Lower leg skin (tissue), 4 donors: ENCODE measurements at regions not wholly inside any gene's neighbourhood (a gene's known extent, or its start where the extent isn't known, plus 50 kb on each side); places are given as distances from the start of the nearest gene placed in this dataset.

Experiments
- DNase-seq, 2 donors: peaks; one replicate each; pipeline ENCODE4 v3.0.0-alpha.2; 2019; ENCODE audit warnings: low spot score in 2 of 2
- H3K4me3 ChIP-seq: fragments of 200-600 bp; sonication (generic); 2 replicates; pipeline ENCODE4 v1.5.1; 2017; ENCODE audit warnings: mild to moderate bottlenecking, low read depth; ENCODE audit not compliant: poor library complexity, severe bottlenecking
- CTCF ChIP-seq, 3 donors: fragments of 450-650 bp; IDR thresholded peaks; one replicate each; pipeline ENCODE4 v1.5.1; 2016; ENCODE audit warnings: antibody characterized with exemption in 3 of 3, mild to moderate bottlenecking in 3 of 3, moderate library complexity in 2 of 3
- POLR2A ChIP-seq, 2 donors: fragments of 450-650 bp; IDR thresholded peaks; one replicate each; pipeline ENCODE4 v1.6.1; 2016 to 2017; ENCODE audit warnings: antibody characterized with exemption in 2 of 2, mild to moderate bottlenecking in 1 of 2, moderate library complexity in 1 of 2
- WGBS, 2 donors: methylation state at CpG; one replicate each; pipeline ENCODE4 v1.1.5; 2018; 5-methylcytosine and 5-hydroxymethylcytosine counted together
- intact Hi-C: fragments of 100-400 bp; cut with DNase I; formaldehyde crosslinking; loops from one replicate; pipeline ENCODE4 v1.15.0; 2023; ENCODE audit warnings: low total_unique reads

- no peak overlapping the region for H3K4me3 ChIP-seq
- TF ChIP-seq POLR2A (IDR thresholded peaks at IDR 0.05) = no peak
- TF ChIP-seq CTCF (IDR thresholded peaks at IDR 0.05) = no peak
- 74 to 90% methylated on average over 5 of the region's 5 CpGs for WGBS, 2 donors
- DNase-seq = no peak
- intact Hi-C loops = no loop called here
These were observed 184.2 kb upstream of the RREB1 start for GRCh38 chr6:6923605-6924004.

- DNase-seq = no peak
- no peak overlapping the region for H3K4me3 ChIP-seq
- intact Hi-C loops = no loop called here
- TF ChIP-seq POLR2A (IDR thresholded peaks at IDR 0.05) (no peak), CTCF (IDR thresholded peaks at IDR 0.05) (no peak)
- 94 to 97% methylated on average over 5 of the region's 5 CpGs for WGBS, 2 donors
These were observed 183.1 kb upstream of the RREB1 start for GRCh38 chr6:6924708-6925107.

GRCh38 chr6:6925391-6926164 is 182.2 kb upstream of the RREB1 start:
- no peak for DNase-seq
- no peak overlapping the region for H3K4me3 ChIP-seq
- intact Hi-C loops = no loop called here
- TF ChIP-seq CTCF (IDR thresholded peaks at IDR 0.05) (no peak), POLR2A (IDR thresholded peaks at IDR 0.05) (no peak)
- WGBS, 2 donors = 84 to 89% methylated on average over 10 of the region's 10 CpGs

GRCh38 chr6:6926856-6927255 is 180.9 kb upstream of the RREB1 start:
- intact Hi-C loops = no loop called here
- TF ChIP-seq POLR2A (IDR thresholded peaks at IDR 0.05) = no peak
- TF ChIP-seq CTCF (IDR thresholded peaks at IDR 0.05) = no peak
- 88 to 91% methylated on average over 7 of the region's 7 CpGs for WGBS, 2 donors
- no peak overlapping the region for H3K4me3 ChIP-seq
- no peak for DNase-seq

- TF ChIP-seq POLR2A (IDR thresholded peaks at IDR 0.05) (no peak), CTCF (IDR thresholded peaks at IDR 0.05) (no peak)
- no peak for DNase-seq
- intact Hi-C loops = no loop called here
- no peak overlapping the region for H3K4me3 ChIP-seq
- WGBS, 2 donors = 34 to 40% methylated on average over 20 of the region's 20 CpGs
These were observed 180.0 kb upstream of the RREB1 start for GRCh38 chr6:6927521-6928361.
